SK-N-SH (cell line): ENCODE measurements at regions not wholly inside any gene's neighbourhood (a gene's known extent, or its start where the extent isn't known, plus 50 kb on each side); places are given as distances from the start of the nearest gene placed in this dataset.

Source experiments
- CHD2 ChIP-seq: fragments of 150-350 bp; IDR thresholded peaks from 2 replicates; pipeline ENCODE4 v1.6.1; 2018; ENCODE audit warnings: low read length; ENCODE audit not compliant: partially characterized antibody
- CTCF ChIP-seq: fragments of 200-600 bp; sonication (generic); IDR thresholded peaks from 2 replicates; pipeline ENCODE4 v1.6.1; 2017; ENCODE audit warnings: antibody characterized with exemption, mild to moderate bottlenecking, moderate library complexity
- EP300 ChIP-seq, 2 experiments: IDR thresholded peaks; 2 replicates each; pipeline versions ENCODE4 v1.4.0 to v1.6.1; 2012; ENCODE audit warnings: borderline replicate concordance in 1 of 2, low read depth in 1 of 2, low read length in 1 of 2
- EZH2phosphoT487 ChIP-seq: fragments of 200-600 bp; sonication (generic); IDR thresholded peaks from 2 replicates; pipeline ENCODE4 v1.6.1; 2017; ENCODE audit warnings: low read depth, mixed run types, mild to moderate bottlenecking, antibody characterized with exemption, moderate library complexity, borderline replicate concordance
- FOXJ3 ChIP-seq: sonication (generic); formaldehyde crosslinking; IDR thresholded peaks from 2 replicates; pipeline ENCODE4 v1.5.1; 2020; ENCODE audit warnings: mild to moderate bottlenecking, missing genetic modification reagents
- FOXM1 ChIP-seq: IDR thresholded peaks from 2 replicates; pipeline ENCODE4 v1.4.0; 2012; ENCODE audit warnings: low read depth, mild to moderate bottlenecking
- GATA2 ChIP-seq: sonication (generic); formaldehyde crosslinking; IDR thresholded peaks from 2 replicates; pipeline ENCODE4 v1.5.0; 2020; ENCODE audit warnings: mild to moderate bottlenecking, missing genetic modification reagents
- IRF3 ChIP-seq: fragments of 150-350 bp; IDR thresholded peaks from 2 replicates; pipeline ENCODE4 v1.6.1; 2016; ENCODE audit warnings: mild to moderate bottlenecking, low read depth, low read length
- JUND ChIP-seq: IDR thresholded peaks from 2 replicates; pipeline ENCODE4 v1.4.0; 2012
- MAX ChIP-seq: IDR thresholded peaks from 2 replicates; pipeline ENCODE4 v1.4.0; 2012; ENCODE audit warnings: low read depth
- MEF2A ChIP-seq: IDR thresholded peaks from 2 replicates; pipeline ENCODE4 v1.4.0; 2012; ENCODE audit warnings: low read depth, borderline replicate concordance
- NFIC ChIP-seq: IDR thresholded peaks from 2 replicates; pipeline ENCODE4 v1.4.0; 2012; ENCODE audit warnings: borderline replicate concordance
- RCOR1 ChIP-seq: fragments of 150-350 bp; IDR thresholded peaks from 2 replicates; pipeline ENCODE4 v1.6.1; 2017; ENCODE audit warnings: antibody characterized with exemption, low read length
- RFX5 ChIP-seq: IDR thresholded peaks from 2 replicates; pipeline ENCODE4 v1.6.1; 2012; ENCODE audit warnings: mild to moderate bottlenecking, improper control_type of control experiment, low read length
- RXRA ChIP-seq: IDR thresholded peaks from 2 replicates; pipeline ENCODE4 v1.4.0; 2012; ENCODE audit warnings: low read depth, mild to moderate bottlenecking, borderline replicate concordance
- SMC3 ChIP-seq: IDR thresholded peaks from 2 replicates; pipeline ENCODE4 v1.6.1; 2012; ENCODE audit warnings: low read depth, low read length, improper control_type of control experiment
- TCF12 ChIP-seq: IDR thresholded peaks from 2 replicates; pipeline ENCODE4 v1.4.0; 2012
- USF1 ChIP-seq: IDR thresholded peaks from 2 replicates; pipeline ENCODE4 v1.4.0; 2012; ENCODE audit warnings: low read depth, borderline replicate concordance
- ZBTB33 ChIP-seq: IDR thresholded peaks from 2 replicates; pipeline ENCODE4 v1.4.0; 2012; ENCODE audit warnings: low read depth, borderline replicate concordance

- TF ChIP-seq ZBTB33 (no peak), EP300 (IDR thresholded peaks at IDR 0.05; ENCODE audit: borderline replicate concordance in 1 of 2, low read depth in 1 of 2, low read length in 1 of 2) (peak in 1 of 2 experiments; percentile 56; a peak in 1 of 4 replicates), FOXJ3 (no peak), MEF2A (peak; percentile 28; the same call in 1 of the 2 replicates), RCOR1 (no peak), USF1 (no peak), MAX (peak; percentile 80), TCF12 (peak; percentile 53; the same call in 1 of the 2 replicates), RFX5 (no peak), CTCF (no peak), NFIC (peak; percentile 39; the same call in 1 of the 2 replicates), JUND (peak; percentile 54), RXRA (no peak), SMC3 (0 out of 2 replicates have a peak, but pooled peaks have one; percentile 9), FOXM1 (no peak), CHD2 (no peak), EZH2phosphoT487 (no peak), IRF3 (no peak), GATA2 (CRISPR knock-in tag) (no peak)
These were observed 180.5 kb downstream of the OGFRL1 start (continued) for GRCh38 chr6:71468841-71469700.
